AG04450 (cell line): ENCODE measurements at regions not wholly inside any gene's neighbourhood (a gene's known extent, or its start where the extent isn't known, plus 50 kb on each side); places are given as distances from the start of the nearest gene placed in this dataset.

Experiments used
- CTCF ChIA-PET: fragments of 300-600, 350-600 bp; formaldehyde crosslinking; extraction: SDS; loops from one replicate; lab custom pipeline; 2022; ENCODE audit warnings: antibody characterized with exemption, inconsistent platforms; lab: Charles Lee
- POLR2A ChIA-PET: fragments of 350-600 bp; formaldehyde crosslinking; extraction: SDS; loops from one replicate; lab custom pipeline; 2021; ENCODE audit warnings: antibody characterized with exemption, inconsistent platforms; lab: Yijun Ruan, JAX
- DNase-seq: peaks from one replicate; pipeline ENCODE4 v3.0.0-alpha.2; 2011; ENCODE audit warnings: low read depth, low spot score
- H3K27ac ChIP-seq: one replicate; pipeline ENCODE4 v1.5.1; 2012; ENCODE audit warnings: low read depth, low read length, control low read depth
- H3K27me3 ChIP-seq: one replicate; pipeline ENCODE4 v1.6.0; 2012; ENCODE audit warnings: low read length; ENCODE audit not compliant: control insufficient read depth, insufficient read depth
- H3K4me3 ChIP-seq: 2 replicates; pipeline ENCODE4 v1.5.1; 2011; ENCODE audit warnings: mild to moderate bottlenecking, low read depth, low read length, control low read depth
- H3K9me3 ChIP-seq: 2 replicates; pipeline ENCODE4 v1.5.1; 2012; ENCODE audit warnings: low read length; ENCODE audit not compliant: control insufficient read depth, insufficient read depth
- TF ChIP-seq, protein P1 (sequence below): IDR thresholded peaks from 2 replicates; pipeline ENCODE4 v1.5.1; 2011; ENCODE audit warnings: low read depth, low read length, control low read depth, inconsistent platforms

DNA sequence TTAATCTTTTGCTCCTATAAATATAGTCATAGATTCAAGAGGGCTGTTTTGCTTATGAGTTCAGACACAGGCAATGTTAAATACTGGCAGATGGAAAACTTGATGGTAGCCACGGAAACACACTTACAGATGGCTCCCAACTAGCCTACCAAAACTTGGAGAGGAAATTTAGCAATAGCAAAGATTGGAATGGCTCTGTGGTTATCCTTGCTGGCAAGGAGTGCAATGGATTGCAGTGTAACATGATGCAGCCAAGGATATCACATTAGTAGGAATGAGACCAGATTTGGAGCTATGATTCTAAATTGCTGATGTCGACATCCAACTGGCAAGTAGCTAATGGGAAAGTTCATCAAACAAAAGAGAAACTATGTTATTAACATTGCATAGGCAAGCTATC, 791.0 kb upstream of the DIAPH2 start:
- TF ChIP-seq, protein P1, sequence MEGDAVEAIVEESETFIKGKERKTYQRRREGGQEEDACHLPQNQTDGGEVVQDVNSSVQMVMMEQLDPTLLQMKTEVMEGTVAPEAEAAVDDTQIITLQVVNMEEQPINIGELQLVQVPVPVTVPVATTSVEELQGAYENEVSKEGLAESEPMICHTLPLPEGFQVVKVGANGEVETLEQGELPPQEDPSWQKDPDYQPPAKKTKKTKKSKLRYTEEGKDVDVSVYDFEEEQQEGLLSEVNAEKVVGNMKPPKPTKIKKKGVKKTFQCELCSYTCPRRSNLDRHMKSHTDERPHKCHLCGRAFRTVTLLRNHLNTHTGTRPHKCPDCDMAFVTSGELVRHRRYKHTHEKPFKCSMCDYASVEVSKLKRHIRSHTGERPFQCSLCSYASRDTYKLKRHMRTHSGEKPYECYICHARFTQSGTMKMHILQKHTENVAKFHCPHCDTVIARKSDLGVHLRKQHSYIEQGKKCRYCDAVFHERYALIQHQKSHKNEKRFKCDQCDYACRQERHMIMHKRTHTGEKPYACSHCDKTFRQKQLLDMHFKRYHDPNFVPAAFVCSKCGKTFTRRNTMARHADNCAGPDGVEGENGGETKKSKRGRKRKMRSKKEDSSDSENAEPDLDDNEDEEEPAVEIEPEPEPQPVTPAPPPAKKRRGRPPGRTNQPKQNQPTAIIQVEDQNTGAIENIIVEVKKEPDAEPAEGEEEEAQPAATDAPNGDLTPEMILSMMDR, result no peak
- ChIA-PET POLR2A (no interaction called here), CTCF (no interaction called here)
- DNase-seq, result peak; percentile 11
- Histone ChIP-seq H3K4me3 (no peak overlapping the region), H3K27me3 (no peaks in the 10 kb centered on the region), H3K27ac (no peak overlapping the region), H3K9me3 (no peaks in the 10 kb centered on the region)

DNA sequence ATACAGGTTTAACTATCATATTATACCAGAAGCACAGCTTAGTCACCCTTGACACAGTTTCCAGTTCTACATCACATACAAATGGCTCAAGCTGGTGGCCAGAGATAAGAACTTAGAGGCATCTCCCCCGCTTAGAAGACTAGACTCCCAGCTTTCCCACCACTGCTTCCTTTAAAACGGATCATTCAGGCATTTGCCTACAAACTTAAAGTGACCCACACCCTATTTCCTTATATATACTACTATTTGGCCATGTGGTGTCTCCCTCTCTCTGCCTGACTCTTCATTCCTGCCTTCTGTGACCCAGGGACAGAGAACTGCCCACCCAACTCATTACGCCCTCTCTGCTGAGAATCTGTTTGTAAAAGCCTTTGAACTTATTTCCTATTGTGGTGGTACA, 781.2 kb upstream of the DIAPH2 start:
- Histone ChIP-seq H3K9me3 (no peaks in the 10 kb centered on the region), H3K27me3 (no peaks in the 10 kb centered on the region), H3K27ac (no peak overlapping the region), H3K4me3 (no peak overlapping the region)
- ChIA-PET POLR2A (no interaction called here), CTCF (interaction anchor here (1.2 kb wide), 1 partner anchor 278 kb away, joined by 5 read pairs; no protein-coding TSS in a partner anchor)
- no peak for DNase-seq
- TF ChIP-seq, protein P1, result no peak

DNA sequence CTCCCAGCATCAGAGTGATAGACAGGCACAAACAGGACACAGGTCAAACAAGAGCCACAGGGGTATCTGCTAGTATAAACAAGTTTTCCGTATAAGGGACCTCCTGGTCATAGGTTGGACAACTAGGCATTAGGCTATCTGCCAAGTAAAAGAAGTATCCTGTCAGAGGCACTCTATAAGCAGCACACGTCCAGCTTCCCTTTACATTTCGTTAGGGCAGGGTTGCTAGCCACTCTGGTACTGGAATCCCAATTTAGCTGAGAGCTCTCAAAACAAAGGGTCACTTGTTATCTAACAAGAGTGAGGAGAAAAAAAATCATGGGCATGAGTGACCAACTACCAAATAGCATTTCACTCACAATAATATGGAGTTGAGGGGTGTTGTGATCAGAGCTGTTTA, 780.7 kb upstream of the DIAPH2 start:
- ChIA-PET POLR2A (no interaction called here), CTCF (no interaction called here)
- no peaks in the 10 kb centered on the region for H3K27me3 ChIP-seq
- no peak overlapping the region for H3K4me3 ChIP-seq
- TF ChIP-seq, protein P1, result no peak
- no peak overlapping the region for H3K27ac ChIP-seq
- H3K9me3 ChIP-seq, result no peaks in the 10 kb centered on the region
- DNase-seq, result no peak

DNA sequence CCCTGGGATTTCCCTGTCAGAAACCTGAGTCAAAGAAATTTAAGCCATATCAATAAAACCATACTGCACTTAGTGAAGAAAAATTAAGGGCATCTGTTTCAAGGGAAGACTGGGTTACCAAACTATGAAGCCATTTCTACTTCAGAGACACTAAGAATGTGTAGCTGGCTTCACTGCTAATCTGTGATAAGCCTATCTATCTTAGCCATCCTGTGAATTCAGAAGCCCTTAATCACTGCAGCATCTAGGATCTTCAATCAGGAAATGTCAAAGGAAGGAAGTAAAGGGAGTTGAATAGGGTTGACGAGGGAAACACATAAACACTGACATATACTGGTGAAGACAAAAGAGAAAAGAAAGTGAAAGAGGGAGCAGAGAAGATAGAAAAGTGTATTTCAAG, 777.6 kb upstream of the DIAPH2 start:
- no peak for DNase-seq

DNA sequence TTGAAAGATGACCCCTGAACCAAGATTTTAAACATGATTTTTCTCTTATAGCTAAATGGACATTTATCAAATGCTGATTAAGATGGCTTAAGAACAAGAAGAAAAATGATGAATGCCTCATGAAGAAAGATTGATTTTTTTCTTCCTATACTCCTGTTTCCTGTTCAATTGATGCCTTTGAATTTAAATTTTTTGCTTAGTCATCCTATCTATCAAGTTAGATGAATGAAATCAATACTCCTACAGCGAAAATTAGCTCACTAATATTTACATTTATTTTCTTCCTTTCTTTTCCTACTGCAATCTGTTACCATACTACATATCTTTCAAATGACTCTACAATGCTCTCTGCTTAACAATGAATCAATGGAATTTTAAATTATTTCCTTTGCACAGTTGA, 773.6 kb upstream of the DIAPH2 start:
- CTCF ChIA-PET, result no interaction called here

More for the DNA sequence above, 777.6 kb upstream of the DIAPH2 start:
- no peak overlapping the region for H3K4me3 ChIP-seq
- TF ChIP-seq, protein P1, result no peak
- no peak overlapping the region for H3K27ac ChIP-seq
- H3K9me3 ChIP-seq, result no peaks in the 10 kb centered on the region
- H3K27me3 ChIP-seq, result no peaks in the 10 kb centered on the region
- ChIA-PET CTCF (no interaction called here), POLR2A (no interaction called here)

More for the DNA sequence above, 773.6 kb upstream of the DIAPH2 start:
- Histone ChIP-seq H3K4me3 (no peak overlapping the region), H3K27me3 (no peaks in the 10 kb centered on the region), H3K27ac (no peak overlapping the region), H3K9me3 (no peaks in the 10 kb centered on the region)
- TF ChIP-seq, protein P1, result no peak
- POLR2A ChIA-PET, result no interaction called here
- no peak for DNase-seq
